Natural killer cell (primary cell): ENCODE measurements at regions not wholly inside any gene's neighbourhood (a gene's known extent, or its start where the extent isn't known, plus 50 kb on each side); places are given as distances from the start of the nearest gene placed in this dataset.
"Not testable (repeated sequence)": the region's sequence is repeated elsewhere in the genome, so short reads cannot be mapped to it uniquely, and the experiment has no call there.

Experiments
- ATAC-seq, 3 donors: fragments of 150-1000 bp in 2 of 3; fragments of 200-7000 bp in 1 of 3; cut with Tn5 transposase; 1 replicate in 1 of 3; 2 replicates in 2 of 3; pipeline ENCODE4 v1.10.0; 2021; ENCODE audit warnings: mild to moderate bottlenecking in 2 of 3, moderate library complexity in 2 of 3
- DNase-seq, 2 donors: peaks; one replicate each; pipeline versions ENCODE4 v3.0.0 to v3.0.0-alpha.2; 2013 to 2021; ENCODE audit warnings: mixed read lengths in 1 of 2
- H3K27ac ChIP-seq: one replicate; pipeline ENCODE4 v1.5.1; 2013; ENCODE audit warnings: mild to moderate bottlenecking, low read length
- H3K27me3 ChIP-seq: one replicate; pipeline ENCODE4 v1.6.1; 2013; ENCODE audit warnings: low read length; ENCODE audit not compliant: control insufficient read depth, insufficient read depth
- H3K36me3 ChIP-seq: one replicate; pipeline ENCODE4 v1.6.1; 2013; ENCODE audit warnings: low read length; ENCODE audit not compliant: control insufficient read depth, insufficient read depth
- H3K4me1 ChIP-seq: one replicate; pipeline ENCODE4 v1.6.1; 2013; ENCODE audit warnings: low read length; ENCODE audit not compliant: control insufficient read depth, insufficient read depth
- H3K4me3 ChIP-seq: one replicate; pipeline ENCODE4 v1.5.1; 2013; ENCODE audit warnings: low read length
- H3K9me3 ChIP-seq: one replicate; pipeline ENCODE4 v1.6.1; 2013; ENCODE audit warnings: low read length; ENCODE audit not compliant: control insufficient read depth, insufficient read depth
- H3K27ac Mint-ChIP-seq, 2 donors: one replicate each; pipeline ENCODE4 v1.8.0; 2022; ENCODE audit warnings: mild to moderate bottlenecking in 2 of 2, mixed read lengths in 2 of 2, moderate library complexity in 1 of 2
- H3K27me3 Mint-ChIP-seq, 2 donors: one replicate each; pipeline ENCODE4 v1.8.0; 2022; ENCODE audit warnings: low read depth in 2 of 2, mixed read lengths in 2 of 2
- H3K36me3 Mint-ChIP-seq: one replicate; pipeline ENCODE4 v1.8.0; 2022; ENCODE audit warnings: mixed read lengths
- H3K4me1 Mint-ChIP-seq, 2 donors: one replicate each; pipeline ENCODE4 v1.8.0; 2022; ENCODE audit warnings: mixed read lengths in 2 of 2
- H3K4me3 Mint-ChIP-seq: one replicate; pipeline ENCODE4 v1.8.0; 2022; ENCODE audit warnings: mild to moderate bottlenecking, moderate library complexity, mixed read lengths
- H3K9me3 Mint-ChIP-seq, 2 donors: one replicate each; pipeline ENCODE4 v1.8.0; 2022; ENCODE audit warnings: mixed read lengths in 2 of 2
- CTCF ChIP-seq: fragments of 200-600 bp; IDR thresholded peaks from one replicate; pipeline ENCODE4 v1.8.0; 2022; ENCODE audit warnings: antibody characterized with exemption
- WGBS: methylation state at CpG from one replicate; pipeline ENCODE4 v1.1.7; 2013; ENCODE audit warnings: missing lambda C conversion rate; ENCODE audit not compliant: insufficient coverage; 5-methylcytosine and 5-hydroxymethylcytosine counted together
- intact Hi-C: fragments of 100-400 bp; cut with micrococcal nuclease; formaldehyde crosslinking; loops from one replicate; pipeline ENCODE4 v1.14.2; 2022

- H3K36me3 ChIP-seq: no peaks in the 10 kb centered on the region
- intact Hi-C loops: no loop called here
Observed at GRCh38 chr7:109699661-109700060, 1130.0 kb downstream of the DNAJB9 start.

GRCh38 chr7:109713366-109713765 is 1143.7 kb downstream of the DNAJB9 start:
- no peak overlapping the region for H3K27ac ChIP-seq
- H3K36me3 ChIP-seq: no peaks in the 10 kb centered on the region
- peaks cover 5% of the 10 kb centered on the region for H3K9me3 ChIP-seq
- no peak overlapping the region for H3K27ac Mint-ChIP-seq
- no peak overlapping the region for H3K4me3 ChIP-seq
- intact Hi-C loops: no loop called here
- H3K27me3 ChIP-seq: no peaks in the 10 kb centered on the region
- DNase-seq: no peak
- H3K9me3 Mint-ChIP-seq: peaks cover 8% of the 10 kb centered on the region in 2 donors
- TF ChIP-seq CTCF: no peak
- ATAC-seq: no peak
- peaks cover 5% of the 10 kb centered on the region for H3K36me3 Mint-ChIP-seq
- H3K4me3 Mint-ChIP-seq: no peak overlapping the region
- 100% methylated on average over 1 of the region's 1 CpG for WGBS
- H3K4me1 Mint-ChIP-seq: no peaks in the 10 kb centered on the region
- no peaks in the 10 kb centered on the region for H3K4me1 ChIP-seq
- H3K27me3 Mint-ChIP-seq: no peaks in the 10 kb centered on the region

More at GRCh38 chr7:109699661-109700060, 1130.0 kb downstream of the DNAJB9 start:
- Histone ChIP-seq H3K9me3 (no peaks in the 10 kb centered on the region), H3K4me3 (no peak overlapping the region), H3K4me1 (no peaks in the 10 kb centered on the region), H3K27me3 (no peaks in the 10 kb centered on the region), H3K27ac (no peak overlapping the region)
- Mint-ChIP-seq H3K27ac (no peak overlapping the region), H3K4me3 (no peak overlapping the region), H3K9me3 (peaks cover 16 to 33% of the 10 kb centered on the region in 2 donors), H3K27me3 (no peaks in the 10 kb centered on the region), H3K36me3 (peaks cover 15% of the 10 kb centered on the region), H3K4me1 (no peaks in the 10 kb centered on the region)
- no peak for ATAC-seq
- TF ChIP-seq CTCF: no peak
- WGBS: 95% methylated on average over 3 of the region's 3 CpGs
- DNase-seq: no peak

GRCh38 chr7:109719359-109719758 is 1149.7 kb downstream of the DNAJB9 start:
- intact Hi-C loops, H3K27ac Mint-ChIP-seq: not testable (repeated sequence)

GRCh38 chr7:109734601-109735000 is 1164.9 kb downstream of the DNAJB9 start:
- H3K36me3 Mint-ChIP-seq: no peaks in the 10 kb centered on the region
- ATAC-seq: no peak

More at GRCh38 chr7:109719359-109719758, 1149.7 kb downstream of the DNAJB9 start:
- not testable (repeated sequence) for H3K9me3 ChIP-seq, ATAC-seq, H3K4me3 Mint-ChIP-seq, H3K27me3 Mint-ChIP-seq, H3K4me1 ChIP-seq, H3K27ac ChIP-seq, H3K36me3 ChIP-seq, H3K27me3 ChIP-seq, DNase-seq, H3K36me3 Mint-ChIP-seq, H3K4me1 Mint-ChIP-seq, H3K4me3 ChIP-seq
- H3K9me3 Mint-ChIP-seq: peaks cover 7 to 11% of the 10 kb centered on the region in 2 donors
- 75% methylated on average over 8 of the region's 8 CpGs for WGBS

More at GRCh38 chr7:109734601-109735000, 1164.9 kb downstream of the DNAJB9 start:
- H3K27me3 Mint-ChIP-seq: no peaks in the 10 kb centered on the region
- Histone ChIP-seq H3K36me3 (no peaks in the 10 kb centered on the region), H3K27me3 (no peaks in the 10 kb centered on the region), H3K4me3 (no peak overlapping the region), H3K4me1 (no peaks in the 10 kb centered on the region), H3K27ac (no peak overlapping the region), H3K9me3 (peaks cover 3% of the 10 kb centered on the region)
- no peak for TF ChIP-seq CTCF
- no peak for DNase-seq
- intact Hi-C loops: no loop called here
- no peak overlapping the region for H3K27ac Mint-ChIP-seq
- no peak overlapping the region for H3K4me3 Mint-ChIP-seq
- no peaks in the 10 kb centered on the region for H3K4me1 Mint-ChIP-seq
- peaks cover 14 to 18% of the 10 kb centered on the region in 2 donors for H3K9me3 Mint-ChIP-seq
